Activated CD4-positive, alpha-beta T cell treated with anti-CD3 and anti-CD28 coated beads, Interleukin-2, amount 10 ng/mL, durations not matched to agents 24 days and 14 days (primary cell): ENCODE measurements at regions not wholly inside any gene's neighbourhood (a gene's known extent, or its start where the extent isn't known, plus 50 kb on each side); places are given as distances from the start of the nearest gene placed in this dataset.
"Not testable (repeated sequence)": the region's sequence is repeated elsewhere in the genome, so short reads cannot be mapped to it uniquely, and the experiment has no call there.

Experiments
- DNase-seq: peaks from one replicate; pipeline ENCODE4 v3.0.0; 2022
- H3K27ac Mint-ChIP-seq: one replicate; pipeline ENCODE4 v1.8.0; 2022; ENCODE audit warnings: mild to moderate bottlenecking, mixed read lengths
- H3K27me3 Mint-ChIP-seq: one replicate; pipeline ENCODE4 v1.8.0; 2022; ENCODE audit warnings: mixed read lengths
- H3K36me3 Mint-ChIP-seq: one replicate; pipeline ENCODE4 v1.8.0; 2022; ENCODE audit warnings: low read depth, mild to moderate bottlenecking, mixed read lengths
- H3K4me1 Mint-ChIP-seq: one replicate; pipeline ENCODE4 v1.8.0; 2021; ENCODE audit warnings: mixed read lengths
- H3K4me3 Mint-ChIP-seq: one replicate; pipeline ENCODE4 v1.8.0; 2022; ENCODE audit warnings: mild to moderate bottlenecking, moderate library complexity, mixed read lengths
- H3K9me3 Mint-ChIP-seq: one replicate; pipeline ENCODE4 v1.8.0; 2021; ENCODE audit warnings: mixed read lengths
- intact Hi-C: fragments of 100-400 bp; cut with micrococcal nuclease; formaldehyde crosslinking; loops from one replicate; pipeline ENCODE4 v1.15.1; 2023

DNA sequence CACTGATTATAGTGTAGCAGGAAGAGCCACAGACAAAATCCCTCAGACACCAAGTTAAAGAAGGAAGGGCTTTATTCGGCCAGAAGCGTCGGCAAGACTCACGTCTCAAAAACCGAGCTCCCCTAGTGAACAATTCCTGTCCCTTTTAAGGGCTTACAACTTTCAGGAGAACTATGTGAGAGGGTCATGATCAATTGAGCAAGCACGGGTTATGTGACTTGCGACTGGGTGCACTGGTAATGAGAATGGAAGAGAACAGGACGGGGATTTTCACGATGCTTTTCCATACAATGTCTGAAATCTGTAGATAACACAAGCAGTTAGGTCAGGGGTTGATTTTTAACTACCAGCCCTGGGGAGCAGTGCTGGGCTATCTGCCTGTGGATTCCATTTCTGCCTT lies 116.7 kb downstream of the MFAP3L start:
- Mint-ChIP-seq H3K27ac (no peak overlapping the region), H3K4me3 (no peak overlapping the region), H3K4me1 (no peaks in the 10 kb centered on the region), H3K36me3 (no peaks in the 10 kb centered on the region), H3K27me3 (no peaks in the 10 kb centered on the region), H3K9me3 (no peaks in the 10 kb centered on the region)
- intact Hi-C loops = no loop called here
- DNase-seq = no peak

DNA sequence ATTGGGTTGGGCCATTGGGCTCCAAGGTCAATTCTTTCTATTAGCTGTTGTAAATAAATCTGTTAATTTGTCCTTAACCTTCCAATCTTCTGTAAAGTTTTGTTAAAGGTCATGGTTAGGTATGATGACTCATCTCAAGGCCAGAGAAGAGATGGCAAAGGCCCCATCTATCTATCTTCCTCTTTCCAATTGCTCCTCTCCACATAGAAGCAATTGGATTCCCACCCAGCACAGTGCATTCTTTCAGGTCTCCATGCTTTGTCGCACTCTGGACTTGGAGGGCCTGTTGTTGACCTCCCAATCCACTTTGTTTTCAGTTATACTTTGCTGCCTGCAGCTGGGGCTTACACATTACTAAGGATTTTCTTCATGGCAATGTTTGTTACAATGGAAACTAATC lies 118.5 kb downstream of the MFAP3L start:
- intact Hi-C loops = no loop called here
- Mint-ChIP-seq H3K4me1 (no peaks in the 10 kb centered on the region), H3K36me3 (no peaks in the 10 kb centered on the region), H3K9me3 (no peaks in the 10 kb centered on the region), H3K4me3 (no peak overlapping the region), H3K27ac (no peak overlapping the region), H3K27me3 (peaks cover 3% of the 10 kb centered on the region)
- no peak for DNase-seq

DNA sequence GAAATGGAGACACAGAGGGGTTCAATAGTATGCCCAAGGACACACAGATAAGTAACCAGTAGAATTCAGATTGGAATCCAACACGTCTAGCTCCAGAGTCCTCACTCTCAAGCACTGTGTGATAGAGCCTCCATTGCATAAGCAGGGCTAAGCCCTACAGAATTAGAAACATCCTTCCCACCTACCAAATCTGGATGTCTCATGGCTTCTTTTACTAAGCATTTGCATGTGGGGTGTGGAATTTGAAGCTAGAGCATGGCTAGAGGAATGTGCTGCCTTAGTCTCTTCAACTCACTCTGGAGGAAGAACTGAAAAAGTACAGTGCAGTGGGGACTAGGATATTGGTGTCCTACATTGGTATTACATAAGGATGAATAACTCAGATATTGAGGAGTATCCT lies 119.4 kb downstream of the MFAP3L start:
- Mint-ChIP-seq H3K36me3 (no peaks in the 10 kb centered on the region), H3K27ac (no peak overlapping the region), H3K9me3 (no peaks in the 10 kb centered on the region), H3K27me3 (peaks cover 3% of the 10 kb centered on the region), H3K4me3 (no peak overlapping the region), H3K4me1 (no peaks in the 10 kb centered on the region)
- no peak for DNase-seq
- intact Hi-C loops = no loop called here

DNA sequence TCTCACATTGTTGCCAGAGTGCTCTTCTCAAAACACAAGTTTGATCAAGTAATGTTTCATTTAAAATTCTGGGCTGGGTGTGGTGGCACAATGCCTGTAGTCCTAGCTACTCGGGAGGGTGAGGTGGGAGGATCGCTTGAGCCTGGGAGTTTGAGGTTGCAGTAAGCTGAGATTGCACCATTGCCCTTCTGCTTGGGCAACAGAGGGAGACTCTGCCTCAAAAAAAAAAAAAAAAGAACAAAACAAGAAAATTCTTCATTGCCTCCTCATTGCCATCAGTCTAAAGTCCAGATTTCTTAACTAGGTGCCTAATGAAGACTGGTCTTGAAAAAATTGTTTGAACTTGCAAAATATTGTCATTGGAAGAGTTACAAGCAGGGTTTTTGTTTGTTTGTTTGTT lies 120.1 kb downstream of the MFAP3L start:
- Mint-ChIP-seq H3K4me1 (no peaks in the 10 kb centered on the region), H3K27ac (no peak overlapping the region), H3K9me3 (no peaks in the 10 kb centered on the region), H3K36me3 (no peaks in the 10 kb centered on the region), H3K27me3 (peaks cover 3% of the 10 kb centered on the region), H3K4me3 (no peak overlapping the region)
- intact Hi-C loops = no loop called here
- no peak for DNase-seq

DNA sequence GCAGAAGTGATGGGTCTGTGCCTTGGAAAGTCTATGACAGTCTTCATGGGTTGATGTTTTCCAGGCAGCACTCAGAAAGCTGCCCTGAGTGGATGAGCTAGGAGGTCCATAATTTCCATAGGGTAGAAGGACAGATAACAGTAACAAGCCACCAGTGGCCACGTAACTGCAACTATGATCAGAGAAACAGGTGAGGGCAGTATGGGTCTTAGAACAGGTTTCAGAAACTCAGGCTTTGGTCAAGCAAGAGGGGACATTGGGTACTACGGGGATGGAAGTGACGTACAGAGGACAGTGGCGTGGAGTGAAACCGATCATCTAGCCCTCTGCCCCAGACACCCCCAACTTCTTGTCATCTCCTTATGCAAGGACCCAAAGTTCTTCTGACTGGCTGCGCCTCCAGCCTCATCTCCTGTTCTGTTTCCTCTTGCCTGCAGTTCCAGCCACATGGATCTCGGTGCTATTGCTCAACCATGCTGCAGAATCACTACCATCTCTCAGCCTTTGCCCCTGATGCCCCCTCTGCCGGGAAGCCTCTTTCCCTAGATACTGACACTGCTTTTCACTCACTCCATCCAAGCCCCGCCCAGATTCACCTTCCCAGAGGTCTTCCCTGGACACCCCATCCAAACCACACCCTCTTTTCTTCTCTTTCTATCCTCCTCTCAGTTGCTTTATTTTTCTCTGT lies 123.4 kb downstream of the MFAP3L start:
- DNase-seq = no peak
- Mint-ChIP-seq H3K4me1 (no peaks in the 10 kb centered on the region), H3K27me3 (peaks cover 3% of the 10 kb centered on the region), H3K27ac (no peak overlapping the region), H3K4me3 (no peak overlapping the region), H3K36me3 (no peaks in the 10 kb centered on the region), H3K9me3 (no peaks in the 10 kb centered on the region)
- intact Hi-C loops = no loop called here

DNA sequence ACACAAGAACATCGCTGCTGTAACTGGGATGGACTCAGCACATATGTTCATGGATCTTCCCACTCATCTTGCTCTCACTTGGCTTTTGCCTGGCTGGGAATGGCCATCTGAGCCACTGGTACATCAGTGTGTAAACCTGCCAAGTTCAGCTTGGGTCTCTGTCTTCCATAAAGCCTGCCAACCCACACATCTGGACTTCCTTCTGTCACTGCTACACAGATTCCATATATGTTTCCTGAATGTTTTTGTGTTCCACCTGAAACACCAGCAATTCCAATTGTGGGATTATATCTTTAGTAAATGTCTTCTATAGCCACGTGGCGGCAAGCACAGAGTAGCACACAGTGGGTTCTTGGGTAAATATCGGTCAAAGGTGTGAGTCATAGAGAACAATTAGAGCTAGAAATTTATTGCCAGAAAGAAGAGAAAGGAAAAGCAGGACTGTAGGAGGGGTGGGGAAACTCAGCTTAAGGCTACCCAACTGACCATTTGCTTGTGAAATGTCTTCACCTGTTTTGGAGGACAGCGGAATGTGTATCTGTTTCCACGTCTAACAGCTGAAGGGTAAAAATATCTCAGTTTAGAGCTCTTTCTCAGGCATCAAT lies 125.9 kb downstream of the MFAP3L start:
- no peaks in the 10 kb centered on the region for H3K36me3 Mint-ChIP-seq
- H3K4me1 Mint-ChIP-seq = no peaks in the 10 kb centered on the region
- H3K9me3 Mint-ChIP-seq = no peaks in the 10 kb centered on the region
- H3K27me3 Mint-ChIP-seq = peaks cover 3% of the 10 kb centered on the region
- H3K4me3 Mint-ChIP-seq = no peak overlapping the region
- DNase-seq = no peak
- H3K27ac Mint-ChIP-seq = no peak overlapping the region
- intact Hi-C loops = no loop called here

DNA sequence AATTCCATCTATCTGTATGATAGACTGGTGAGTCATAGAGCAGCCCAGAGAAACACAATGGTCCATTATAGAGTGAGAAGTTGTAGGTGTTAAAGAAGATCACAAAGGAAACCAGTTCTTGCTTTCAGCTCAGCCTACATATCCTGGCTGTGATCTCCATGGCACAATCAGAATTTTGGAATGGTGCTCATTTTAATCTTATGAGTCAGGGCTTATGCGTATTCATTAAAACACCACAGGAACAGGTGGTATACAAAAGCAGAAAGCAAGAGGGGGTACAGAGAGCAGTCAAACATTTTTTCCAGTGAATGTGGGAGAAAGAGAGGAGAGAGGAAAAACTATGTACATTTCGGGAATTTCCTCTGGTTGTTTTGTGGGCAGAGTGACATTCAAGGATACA lies 126.9 kb downstream of the MFAP3L start:
- no peaks in the 10 kb centered on the region for H3K36me3 Mint-ChIP-seq
- no peak overlapping the region for H3K4me3 Mint-ChIP-seq
- no peak overlapping the region for H3K27ac Mint-ChIP-seq
- no peak for DNase-seq
- no peaks in the 10 kb centered on the region for H3K9me3 Mint-ChIP-seq
- intact Hi-C loops = no loop called here
- no peaks in the 10 kb centered on the region for H3K4me1 Mint-ChIP-seq
- peaks cover 3% of the 10 kb centered on the region for H3K27me3 Mint-ChIP-seq

DNA sequence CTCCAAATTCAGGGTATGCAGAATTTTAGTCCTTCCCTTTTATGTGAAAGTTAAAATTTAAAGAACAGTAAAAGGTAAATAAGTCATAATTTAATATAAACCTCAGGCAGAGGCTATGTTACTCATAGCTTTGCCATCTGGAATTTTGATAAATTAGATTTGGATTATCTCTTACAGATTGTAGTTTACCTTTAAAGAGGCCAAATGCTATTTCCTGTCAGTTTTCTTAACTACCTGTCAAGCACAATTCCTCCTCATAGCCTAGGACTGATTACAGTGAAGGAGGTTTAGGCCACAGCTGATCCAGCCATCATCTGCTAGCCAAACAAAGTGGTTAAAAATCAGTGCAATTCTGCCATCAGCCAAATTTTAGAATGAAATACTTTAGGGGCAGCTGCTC lies 128.1 kb downstream of the MFAP3L start:
- Mint-ChIP-seq H3K27me3 (peaks cover under 1% of the 10 kb centered on the region), H3K27ac (no peak overlapping the region), H3K9me3 (no peaks in the 10 kb centered on the region)

DNA sequence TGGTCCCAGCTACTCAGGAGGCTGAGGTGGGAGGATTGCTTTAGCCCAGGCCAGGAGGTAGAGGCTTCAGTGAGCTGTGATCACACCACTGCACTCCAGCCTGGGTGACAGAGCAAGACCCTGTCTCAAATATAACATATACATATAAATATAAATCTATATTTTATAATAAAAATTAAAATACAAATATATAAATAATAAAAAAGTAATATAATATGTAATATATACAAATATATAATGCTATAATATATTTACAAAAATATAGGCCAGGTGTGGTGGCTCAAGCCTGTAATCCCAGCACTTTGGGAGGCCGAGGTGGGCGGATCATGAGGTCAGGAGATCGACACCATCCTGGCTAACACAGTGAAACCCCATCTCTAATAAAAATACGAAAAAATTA lies 131.4 kb downstream of the MFAP3L start:
- H3K4me3 Mint-ChIP-seq, H3K36me3 Mint-ChIP-seq, DNase-seq, H3K27me3 Mint-ChIP-seq, intact Hi-C loops, H3K4me1 Mint-ChIP-seq, H3K9me3 Mint-ChIP-seq, H3K27ac Mint-ChIP-seq: not testable (repeated sequence)

More for the DNA sequence above, 128.1 kb downstream of the MFAP3L start:
- DNase-seq = no peak
- intact Hi-C loops = no loop called here
- no peaks in the 10 kb centered on the region for H3K36me3 Mint-ChIP-seq
- no peaks in the 10 kb centered on the region for H3K4me1 Mint-ChIP-seq
- H3K4me3 Mint-ChIP-seq = no peak overlapping the region

DNA sequence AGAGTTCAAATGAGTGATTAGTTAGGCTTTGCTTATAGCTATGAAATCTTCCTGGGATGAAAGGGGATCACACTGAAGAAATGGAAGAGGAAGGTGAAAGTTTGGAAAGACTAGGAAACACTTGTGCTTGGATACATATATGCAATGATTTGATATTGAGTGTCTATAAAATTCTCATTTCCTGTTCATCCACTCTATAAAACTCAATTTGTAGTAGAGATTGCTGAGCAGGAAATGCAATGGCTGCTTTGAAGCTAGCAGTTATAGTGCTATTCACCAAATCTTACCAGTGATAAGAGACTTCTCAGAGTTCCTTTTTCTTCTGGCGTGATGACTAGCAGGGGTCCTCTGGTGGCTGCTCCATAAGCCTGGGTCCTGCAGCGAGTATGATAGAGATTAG lies 128.1 kb upstream of the HPF1 start:
- Mint-ChIP-seq H3K27ac (no peak overlapping the region), H3K4me1 (no peaks in the 10 kb centered on the region), H3K27me3 (no peaks in the 10 kb centered on the region), H3K9me3 (no peaks in the 10 kb centered on the region), H3K4me3 (no peak overlapping the region), H3K36me3 (no peaks in the 10 kb centered on the region)
- intact Hi-C loops = no loop called here
- no peak for DNase-seq

DNA sequence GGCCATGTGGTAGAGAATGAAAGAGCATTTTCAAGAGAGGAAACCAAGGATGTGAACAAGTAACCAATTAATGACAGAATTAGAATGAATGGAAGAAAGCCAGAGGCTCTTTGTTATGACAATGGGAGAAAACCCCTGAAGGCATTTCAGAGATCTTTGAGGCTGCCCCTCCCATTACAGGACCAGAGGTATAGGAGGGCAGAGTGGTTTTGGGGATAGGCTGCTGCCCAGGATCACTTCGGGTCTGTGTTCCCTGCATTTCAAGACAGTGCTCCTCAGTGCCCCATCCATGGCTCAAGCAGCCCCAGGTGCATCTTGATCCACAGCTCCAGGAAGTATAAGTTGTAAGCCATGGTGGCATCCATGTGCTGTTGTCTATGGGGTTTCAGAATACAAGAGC lies 124.0 kb upstream of the HPF1 start:
- Mint-ChIP-seq H3K27me3 (peaks cover 3% of the 10 kb centered on the region), H3K36me3 (no peaks in the 10 kb centered on the region), H3K27ac (no peak overlapping the region), H3K4me1 (no peaks in the 10 kb centered on the region), H3K9me3 (no peaks in the 10 kb centered on the region), H3K4me3 (no peak overlapping the region)
- intact Hi-C loops = no loop called here
- no peak for DNase-seq

DNA sequence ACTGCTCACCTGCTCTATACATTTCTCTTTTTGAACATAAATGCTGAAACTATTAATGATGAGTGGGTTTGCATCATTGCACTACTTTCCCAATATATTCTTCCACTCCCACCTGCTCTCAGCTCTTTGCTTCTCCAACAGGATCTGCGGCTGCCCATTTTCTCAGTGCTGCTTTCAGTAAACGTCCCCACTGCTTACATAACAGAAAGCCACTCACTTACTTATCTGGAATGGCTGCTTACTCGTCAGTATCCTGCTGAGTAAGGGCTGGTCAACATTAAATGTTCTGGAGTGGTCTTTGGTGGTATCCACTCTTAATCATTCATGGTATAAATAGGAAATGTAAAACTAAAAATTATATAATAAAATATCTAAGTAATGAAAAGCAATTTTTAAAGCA lies 112.8 kb upstream of the HPF1 start:
- DNase-seq = no peak
- Mint-ChIP-seq H3K36me3 (no peaks in the 10 kb centered on the region), H3K9me3 (no peaks in the 10 kb centered on the region), H3K27ac (no peak overlapping the region), H3K27me3 (no peaks in the 10 kb centered on the region), H3K4me3 (no peak overlapping the region), H3K4me1 (no peaks in the 10 kb centered on the region)
- intact Hi-C loops = no loop called here

DNA sequence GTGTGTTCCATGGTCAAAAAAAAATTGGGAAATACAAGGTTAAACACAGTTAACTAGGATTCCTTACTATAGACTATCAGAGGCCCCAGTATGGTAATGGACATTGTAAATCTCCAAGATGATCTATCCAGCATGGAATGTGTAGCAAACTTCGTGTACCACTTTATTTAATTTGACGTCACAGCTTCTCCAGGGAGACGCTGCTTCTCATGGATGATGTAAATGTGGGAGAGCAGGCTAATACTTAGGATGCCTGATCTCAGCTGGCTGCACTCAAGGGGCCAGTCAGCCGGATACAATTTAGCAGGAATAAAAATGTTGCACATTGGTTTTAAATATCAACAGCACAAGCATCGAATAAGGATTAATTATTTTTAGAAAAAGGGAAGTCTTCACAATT lies 111.7 kb upstream of the HPF1 start:
- Mint-ChIP-seq H3K27me3 (no peaks in the 10 kb centered on the region), H3K9me3 (no peaks in the 10 kb centered on the region), H3K4me3 (no peak overlapping the region), H3K4me1 (no peaks in the 10 kb centered on the region), H3K27ac (no peak overlapping the region), H3K36me3 (no peaks in the 10 kb centered on the region)
- intact Hi-C loops = no loop called here
- no peak for DNase-seq

DNA sequence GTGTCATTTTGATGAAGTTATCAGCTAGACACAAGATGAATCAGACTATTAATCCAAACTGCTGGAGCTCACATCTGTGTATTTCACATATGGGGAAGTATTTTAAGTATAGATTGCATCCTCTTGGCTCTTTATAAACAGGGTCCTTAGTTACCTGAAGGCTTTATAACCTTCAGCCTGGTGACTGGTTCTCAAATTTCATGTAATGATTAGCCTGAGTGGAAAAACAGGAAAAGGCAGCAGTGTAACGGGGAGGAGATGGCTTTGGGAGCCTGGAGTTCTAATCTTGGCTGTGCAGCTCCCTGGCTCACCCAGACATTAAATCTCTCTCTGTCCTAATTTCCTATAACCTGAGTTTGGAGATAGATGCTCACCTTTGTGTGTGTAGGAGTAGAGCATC lies 103.8 kb upstream of the HPF1 start:
- Mint-ChIP-seq H3K9me3 (no peaks in the 10 kb centered on the region), H3K4me1 (no peaks in the 10 kb centered on the region), H3K27me3 (no peaks in the 10 kb centered on the region), H3K4me3 (no peak overlapping the region), H3K27ac (no peak overlapping the region), H3K36me3 (no peaks in the 10 kb centered on the region)
- intact Hi-C loops = no loop called here
- no peak for DNase-seq
